Liver (tissue), 3 donors: ENCODE measurements at regions not wholly inside any gene's neighbourhood (a gene's known extent, or its start where the extent isn't known, plus 50 kb on each side); places are given as distances from the start of the nearest gene placed in this dataset.

Source experiments
- CTCF ChIP-seq: fragments of 150-350 bp; IDR thresholded peaks from 2 replicates; pipeline ENCODE4 v1.5.1; 2017; ENCODE audit warnings: improper control_type of control experiment, low read depth, low read length; ENCODE audit not compliant: missing input control
- GABPA ChIP-seq, 2 donors: IDR thresholded peaks in 1 of 2; conservative IDR thresholded peaks in 1 of 2; 2 replicates each; pipeline ENCODE4 v1.6.1; 2016; ENCODE audit warnings: antibody characterized with exemption in 2 of 2, mild to moderate bottlenecking in 1 of 2, moderate library complexity in 1 of 2
- REST ChIP-seq: IDR thresholded peaks from 2 replicates; pipeline ENCODE4 v1.6.1; 2016; ENCODE audit warnings: antibody characterized with exemption, mild to moderate bottlenecking
- SP1 ChIP-seq: IDR thresholded peaks from 2 replicates; pipeline ENCODE4 v1.6.1; 2018; ENCODE audit warnings: antibody characterized with exemption, mild to moderate bottlenecking
- TAF1 ChIP-seq: conservative IDR thresholded peaks from 2 replicates; pipeline ENCODE4 v1.6.1; 2016; ENCODE audit warnings: antibody characterized with exemption, mild to moderate bottlenecking
- ZBTB33 ChIP-seq: IDR thresholded peaks from 2 replicates; pipeline ENCODE4 v1.6.1; 2016; ENCODE audit warnings: antibody characterized with exemption
- donor health status: healthy.
- donor health status: healthy.

GRCh38 chr6:166719019-166719418, 92.0 kb upstream of the RPS6KA2 start:
- TF ChIP-seq REST (no peak), CTCF (no peak), TAF1 (no peak), ZBTB33 (no peak), GABPA (IDR thresholded peaks at IDR 0.05 in 1 of 2, conservative IDR thresholded peaks at IDR 0.05 in 1 of 2) (no peak), SP1 (no peak)
